H9 (cell line): ENCODE measurements at regions not wholly inside any gene's neighbourhood (a gene's known extent, or its start where the extent isn't known, plus 50 kb on each side); places are given as distances from the start of the nearest gene placed in this dataset.

Experiments used
- DNase-seq: peaks from one replicate; pipeline ENCODE4 v3.0.0-alpha.2; 2017
- H2AFZ ChIP-seq: one replicate; pipeline ENCODE4 v1.6.1; 2013; ENCODE audit warnings: mild to moderate bottlenecking, low read length, control low read depth, moderate library complexity
- H2AK5ac ChIP-seq: 2 replicates; pipeline ENCODE4 v1.6.1; 2013; ENCODE audit warnings: low read length, control low read depth, mixed read lengths; ENCODE audit not compliant: insufficient read length
- H2BK120ac ChIP-seq: one replicate; pipeline ENCODE4 v1.6.1; 2013; ENCODE audit warnings: low read depth, mild to moderate bottlenecking, low read length, control low read depth, inconsistent platforms; ENCODE audit not compliant: poor library complexity, severe bottlenecking
- H2BK12ac ChIP-seq: 2 replicates; pipeline ENCODE4 v1.6.1; 2013; ENCODE audit warnings: low read length, control low read depth, mixed read lengths, low read depth; ENCODE audit not compliant: insufficient read length
- H2BK15ac ChIP-seq: 2 replicates; pipeline ENCODE4 v1.6.1; 2013; ENCODE audit warnings: low read depth, low read length, control low read depth
- H2BK20ac ChIP-seq: one replicate; pipeline ENCODE4 v1.6.1; 2013; ENCODE audit warnings: low read depth, mild to moderate bottlenecking, low read length, control low read depth, inconsistent platforms; ENCODE audit not compliant: poor library complexity, severe bottlenecking
- H2BK5ac ChIP-seq: 2 replicates; pipeline ENCODE4 v1.6.1; 2013; ENCODE audit warnings: low read length, control low read depth, mixed read lengths; ENCODE audit not compliant: insufficient read length
- H3K14ac ChIP-seq: 2 replicates; pipeline ENCODE4 v1.6.1; 2013; ENCODE audit warnings: low read length, control low read depth; ENCODE audit not compliant: insufficient read depth
- H3K18ac ChIP-seq: 2 replicates; pipeline ENCODE4 v1.6.1; 2013; ENCODE audit warnings: low read depth, mild to moderate bottlenecking, mixed read lengths, low read length, control low read depth; ENCODE audit not compliant: insufficient read length
- H3K23ac ChIP-seq: 2 replicates; pipeline ENCODE4 v1.6.1; 2013; ENCODE audit warnings: low read length, control low read depth, mixed read lengths, low read depth; ENCODE audit not compliant: insufficient read length
- H3K23me2 ChIP-seq: 2 replicates; pipeline ENCODE4 v1.6.1; 2013; ENCODE audit warnings: low read depth, mild to moderate bottlenecking, mixed read lengths, low read length, control low read depth; ENCODE audit not compliant: insufficient read length, poor library complexity, severe bottlenecking
- H3K27ac ChIP-seq: 2 replicates; pipeline ENCODE4 v1.5.1; 2013; ENCODE audit warnings: low read length, control low read depth, mixed read lengths, low read depth; ENCODE audit not compliant: insufficient read length
- H3K27me3 ChIP-seq: 2 replicates; pipeline ENCODE4 v1.6.1; 2013; ENCODE audit warnings: low read length, control low read depth, inconsistent platforms; ENCODE audit not compliant: insufficient read depth
- H3K4ac ChIP-seq: 2 replicates; pipeline ENCODE4 v1.6.1; 2013; ENCODE audit warnings: low read depth, mild to moderate bottlenecking, control low read depth, inconsistent platforms, low read length, moderate library complexity
- H3K4me1 ChIP-seq: 2 replicates; pipeline ENCODE4 v1.6.1; 2013; ENCODE audit warnings: low read length, control low read depth, inconsistent platforms; ENCODE audit not compliant: insufficient read depth
- H3K4me2 ChIP-seq: 2 replicates; pipeline ENCODE4 v1.6.1; 2013; ENCODE audit warnings: low read length, control low read depth, mixed read lengths; ENCODE audit not compliant: insufficient read length, insufficient read depth
- H3K56ac ChIP-seq: 2 replicates; pipeline ENCODE4 v1.6.1; 2013; ENCODE audit warnings: low read depth, mild to moderate bottlenecking, mixed read lengths, low read length, control low read depth; ENCODE audit not compliant: insufficient read length
- H3K79me1 ChIP-seq: 2 replicates; pipeline ENCODE4 v1.6.1; 2013; ENCODE audit warnings: low read depth, mild to moderate bottlenecking, moderate library complexity, low read length, control low read depth, inconsistent platforms; ENCODE audit not compliant: insufficient read depth, poor library complexity, severe bottlenecking
- H3K79me2 ChIP-seq: 2 replicates; pipeline ENCODE4 v1.6.1; 2013; ENCODE audit warnings: low read length, control low read depth, inconsistent platforms; ENCODE audit not compliant: insufficient read depth
- H3K9ac ChIP-seq: 2 replicates; pipeline ENCODE4 v1.6.1; 2013; ENCODE audit warnings: low read length, control low read depth, mixed read lengths; ENCODE audit not compliant: insufficient read length; ENCODE audit errors: extremely low read depth
- H3K9me3 ChIP-seq: one replicate; pipeline ENCODE4 v1.6.1; 2013; ENCODE audit warnings: low read depth, low read length, inconsistent platforms; ENCODE audit not compliant: control insufficient read depth
- H3T11ph ChIP-seq: one replicate; pipeline ENCODE4 v1.6.1; 2013; ENCODE audit warnings: mild to moderate bottlenecking, low read length, control low read depth, inconsistent platforms
- H4K20me1 ChIP-seq: one replicate; pipeline ENCODE4 v1.6.1; 2013; ENCODE audit not compliant: control insufficient read depth, insufficient read length, insufficient read depth
- H4K5ac ChIP-seq: 2 replicates; pipeline ENCODE4 v1.6.1; 2013; ENCODE audit warnings: low read depth, mild to moderate bottlenecking, mixed read lengths, low read length, control low read depth; ENCODE audit not compliant: insufficient read length
- H4K8ac ChIP-seq: replicated peaks from 2 replicates; pipeline ENCODE4 v1.6.1; 2013; ENCODE audit warnings: low read length, control low read depth, mixed read lengths, low read depth; ENCODE audit not compliant: insufficient read length
- H4K91ac ChIP-seq: 2 replicates; pipeline ENCODE4 v1.6.1; 2013; ENCODE audit warnings: low read depth, mild to moderate bottlenecking, moderate library complexity, mixed read lengths, low read length, control low read depth; ENCODE audit not compliant: insufficient read length
- H3K27ac Mint-ChIP-seq, 3 experiments: 2 replicates in 2 of 3; 3 replicates in 1 of 3; pipeline ENCODE4 v1.8.0; 2020 to 2021; ENCODE audit warnings: mixed read lengths in 3 of 3, mild to moderate bottlenecking in 1 of 3, moderate library complexity in 1 of 3
- H3K27me3 Mint-ChIP-seq: 2 replicates; pipeline ENCODE4 v1.8.0; 2021; ENCODE audit warnings: low read depth, mild to moderate bottlenecking, moderate library complexity, mixed read lengths
- H3K36me3 Mint-ChIP-seq, 3 experiments: 2 replicates in 2 of 3; 3 replicates in 1 of 3; pipeline ENCODE4 v1.8.0; 2020 to 2021; ENCODE audit warnings: low read depth in 3 of 3, mixed read lengths in 3 of 3; ENCODE audit not compliant: insufficient read depth in 1 of 3
- H3K4me1 Mint-ChIP-seq, 2 experiments: 2 replicates each; pipeline ENCODE4 v1.8.0; 2020; ENCODE audit warnings: mixed read lengths in 2 of 2
- H3K4me3 Mint-ChIP-seq, 2 experiments: 2 replicates in 1 of 2; 3 replicates in 1 of 2; pipeline ENCODE4 v1.8.0; 2020 to 2021; ENCODE audit warnings: mild to moderate bottlenecking in 2 of 2, mixed read lengths in 2 of 2, moderate library complexity in 1 of 2
- H3K9me3 Mint-ChIP-seq, 2 experiments: 2 replicates in 1 of 2; 3 replicates in 1 of 2; pipeline ENCODE4 v1.8.0; 2020; ENCODE audit warnings: mild to moderate bottlenecking in 2 of 2, mixed read lengths in 2 of 2, moderate library complexity in 1 of 2
- WGBS: extraction: QIAGEN DNeasy Blood & Tissue Kit; methylation state at CpG from one replicate; pipeline ENCODE4 v1.1.7; 2013; ENCODE audit warnings: missing lambda C conversion rate, low lambda C conversion rate, mixed read lengths; ENCODE audit not compliant: insufficient read length; ENCODE audit errors: extremely low coverage; 5-methylcytosine and 5-hydroxymethylcytosine counted together
- TF ChIP-seq, protein P1 (sequence below): fragments of 200-600 bp; sonication (generic); conservative IDR thresholded peaks from 3 replicates; pipeline ENCODE4 v1.8.0; 2021; ENCODE audit warnings: antibody characterized with exemption, mild to moderate bottlenecking

DNA sequence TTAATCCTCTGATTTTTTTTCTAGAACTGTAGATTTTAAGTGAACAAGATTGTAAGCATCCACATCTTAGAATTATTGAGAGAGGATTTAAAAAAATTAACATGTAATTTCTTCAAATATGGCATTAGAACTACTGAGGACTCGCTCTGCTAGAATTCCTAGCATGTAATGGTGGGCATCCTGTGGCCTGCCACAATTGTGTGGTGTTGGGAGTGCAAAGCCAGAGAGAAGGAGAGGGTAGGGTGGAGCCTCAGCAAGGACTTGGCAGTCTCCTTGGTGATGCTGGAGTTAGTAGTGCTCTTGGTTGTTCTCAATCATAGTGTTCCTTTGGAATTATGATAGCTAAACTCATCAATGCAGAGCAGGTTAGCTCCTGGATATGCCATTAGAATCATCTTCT is 443.9 kb upstream of the TBL1XR1 start:
- Histone ChIP-seq H3K4me1 (peaks cover 2% of the 10 kb centered on the region; the same call in 1 of the 2 replicates), H3K9me3 (no peaks in the 10 kb centered on the region), H3K79me1 (no peaks in the 10 kb centered on the region), H4K5ac (no peak overlapping the region), H4K8ac (no peak overlapping the region), H2AK5ac (no peak overlapping the region), H2BK120ac (no peak overlapping the region), H3K9ac (no peak overlapping the region), H3K4me2 (no peak overlapping the region), H3K23ac (no peak overlapping the region), H2BK12ac (no peak overlapping the region), H2AFZ (no peak overlapping the region), H3K27me3 (no peaks in the 10 kb centered on the region), H3T11ph (no peak overlapping the region), H3K23me2 (no peaks in the 10 kb centered on the region), H2BK20ac (no peak overlapping the region), H4K20me1 (no peaks in the 10 kb centered on the region), H3K56ac (no peak overlapping the region), H3K4ac (no peak overlapping the region), H4K91ac (no peak overlapping the region), H3K79me2 (no peaks in the 10 kb centered on the region), H3K14ac (no peak overlapping the region), H2BK5ac (no peak overlapping the region), H3K27ac (no peak overlapping the region), H3K18ac (no peak overlapping the region), H2BK15ac (no peak overlapping the region)
- no peak for DNase-seq
- peaks cover 12 to 14% of the 10 kb centered on the region in 2 experiments for H3K4me1 Mint-ChIP-seq
- TF ChIP-seq, protein P1, sequence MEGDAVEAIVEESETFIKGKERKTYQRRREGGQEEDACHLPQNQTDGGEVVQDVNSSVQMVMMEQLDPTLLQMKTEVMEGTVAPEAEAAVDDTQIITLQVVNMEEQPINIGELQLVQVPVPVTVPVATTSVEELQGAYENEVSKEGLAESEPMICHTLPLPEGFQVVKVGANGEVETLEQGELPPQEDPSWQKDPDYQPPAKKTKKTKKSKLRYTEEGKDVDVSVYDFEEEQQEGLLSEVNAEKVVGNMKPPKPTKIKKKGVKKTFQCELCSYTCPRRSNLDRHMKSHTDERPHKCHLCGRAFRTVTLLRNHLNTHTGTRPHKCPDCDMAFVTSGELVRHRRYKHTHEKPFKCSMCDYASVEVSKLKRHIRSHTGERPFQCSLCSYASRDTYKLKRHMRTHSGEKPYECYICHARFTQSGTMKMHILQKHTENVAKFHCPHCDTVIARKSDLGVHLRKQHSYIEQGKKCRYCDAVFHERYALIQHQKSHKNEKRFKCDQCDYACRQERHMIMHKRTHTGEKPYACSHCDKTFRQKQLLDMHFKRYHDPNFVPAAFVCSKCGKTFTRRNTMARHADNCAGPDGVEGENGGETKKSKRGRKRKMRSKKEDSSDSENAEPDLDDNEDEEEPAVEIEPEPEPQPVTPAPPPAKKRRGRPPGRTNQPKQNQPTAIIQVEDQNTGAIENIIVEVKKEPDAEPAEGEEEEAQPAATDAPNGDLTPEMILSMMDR, result no peak
- no peaks in the 10 kb centered on the region for H3K27me3 Mint-ChIP-seq
- H3K4me3 Mint-ChIP-seq, result no peak overlapping the region
- H3K9me3 Mint-ChIP-seq, result peaks cover 5 to 10% of the 10 kb centered on the region in 2 experiments; a peak in 2 of 5 replicates
- WGBS, result no CpG with 5 or more reads among the region's 1 CpG
- peaks cover 3 to 14% (median 5%) of the 10 kb centered on the region in 3 experiments; a peak in 4 of 7 replicates for H3K36me3 Mint-ChIP-seq
- no peak overlapping the region for H3K27ac Mint-ChIP-seq
